Endothelial cell of umbilical vein (primary cell): ENCODE measurements at regions not wholly inside any gene's neighbourhood (a gene's known extent, or its start where the extent isn't known, plus 50 kb on each side); places are given as distances from the start of the nearest gene placed in this dataset.

Experiments
- BruUV-seq: library from RNA; stranded (reverse); fragments of 400-500 nt; replicated peaks from 2 replicates; lab custom pipeline; 2021; lab: Mats Ljungman, UMichigan
- CTCF ChIA-PET: fragments of 300-600, 350-600 bp; sonication (Branson Sonifier 250); formaldehyde crosslinking; loops from one replicate; lab custom pipeline; 2021; ENCODE audit warnings: antibody characterized with exemption, inconsistent platforms; lab: Charles Lee
- POLR2A ChIA-PET: fragments of 300-600, 350-600 bp; sonication (Branson Sonifier 250); formaldehyde crosslinking; loops from one replicate; lab custom pipeline; 2021; ENCODE audit warnings: antibody characterized with exemption, inconsistent platforms; lab: Charles Lee
- DNase-seq: peaks from one replicate; pipeline ENCODE4 v3.0.0-alpha.2; 2011; ENCODE audit warnings: low read depth, low spot score
- FAIRE-seq: peaks from 2 replicates; lab custom pipeline; 2011; peaks lifted over from hg19 to GRCh38; lab: Jason Lieb, UNC
- H2AFZ ChIP-seq: 2 replicates; pipeline ENCODE4 v1.6.0; 2012; ENCODE audit warnings: low read depth, low read length, control low read depth, inconsistent platforms
- H3K27ac ChIP-seq: 2 replicates; pipeline ENCODE4 v1.5.1; 2011; ENCODE audit warnings: low read depth, mild to moderate bottlenecking, control low read depth, low read length, moderate library complexity; ENCODE audit not compliant: insufficient read depth
- H3K27me3 ChIP-seq, 2 experiments: 2 replicates each; pipeline versions ENCODE4 v1.6.0 to v1.6.1; 2011; ENCODE audit warnings: low read length in 2 of 2, mixed read lengths in 1 of 2; ENCODE audit not compliant: control insufficient read depth in 2 of 2, insufficient read depth in 2 of 2
- H3K36me3 ChIP-seq, 2 experiments: 2 replicates in 1 of 2; 3 replicates in 1 of 2; pipeline ENCODE4 v1.5.1; 2011; ENCODE audit warnings: low read length in 2 of 2, mild to moderate bottlenecking in 1 of 2, moderate library complexity in 1 of 2; ENCODE audit not compliant: control insufficient read depth in 2 of 2, insufficient read depth in 2 of 2; ENCODE audit errors: extremely low read depth in 1 of 2
- H3K4me1 ChIP-seq: 3 replicates; pipeline ENCODE4 v1.5.1; 2011; ENCODE audit warnings: mild to moderate bottlenecking, low read length; ENCODE audit not compliant: control insufficient read depth, insufficient read depth; ENCODE audit errors: extremely low read depth
- H3K4me2 ChIP-seq: 2 replicates; pipeline ENCODE4 v1.6.1; 2011; ENCODE audit warnings: low read length, control low read depth, mixed read lengths; ENCODE audit not compliant: insufficient read depth
- H3K4me3 ChIP-seq, 3 experiments: fragments of 200-600 bp in 1 of 3; sonication (generic), shearing (Covaris generic) in 1 of 3; replicated peaks in 1 of 3; 2 replicates each; pipeline ENCODE4 v1.5.1; 2011 to 2016; ENCODE audit warnings: control low read depth in 3 of 3, low read length in 3 of 3, mild to moderate bottlenecking in 2 of 3, inconsistent platforms in 1 of 3, low read depth in 1 of 3, moderate library complexity in 1 of 3; ENCODE audit not compliant: insufficient read depth in 1 of 3
- H3K79me2 ChIP-seq: 2 replicates; pipeline ENCODE4 v1.6.0; 2012; ENCODE audit warnings: low read length, inconsistent platforms; ENCODE audit not compliant: control insufficient read depth, insufficient read depth
- H3K9ac ChIP-seq: replicated peaks from 2 replicates; pipeline ENCODE3; 2011; ENCODE audit warnings: low read length, control low read depth; ENCODE audit not compliant: insufficient read depth; ENCODE audit errors: extremely low read depth
- H3K9me1 ChIP-seq: replicated peaks from 3 replicates; pipeline ENCODE4 v1.6.0; 2011; ENCODE audit warnings: mild to moderate bottlenecking, low read length; ENCODE audit not compliant: control insufficient read depth, insufficient read depth; ENCODE audit errors: extremely low read depth
- H3K9me3 ChIP-seq: replicated peaks from 2 replicates; pipeline ENCODE4 v1.5.1; 2012; ENCODE audit warnings: low read length, inconsistent platforms; ENCODE audit not compliant: control insufficient read depth, insufficient read depth
- H4K20me1 ChIP-seq: replicated peaks from 2 replicates; pipeline ENCODE3; 2011; ENCODE audit warnings: mild to moderate bottlenecking, low read length; ENCODE audit not compliant: control insufficient read depth, insufficient read depth; ENCODE audit errors: extremely low read depth
- EZH2 ChIP-seq: IDR thresholded peaks from 2 replicates; pipeline ENCODE4 v1.6.1; 2012; ENCODE audit warnings: borderline replicate concordance, low read depth, mild to moderate bottlenecking, moderate library complexity, low read length, inconsistent platforms; ENCODE audit not compliant: severe bottlenecking
- GATA2 ChIP-seq: IDR thresholded peaks from 2 replicates; pipeline ENCODE4 v1.7.0; 2011; ENCODE audit warnings: low read depth, mild to moderate bottlenecking, moderate library complexity, mixed read lengths, low read length; ENCODE audit not compliant: insufficient read length, insufficient read depth
- JUN ChIP-seq: IDR thresholded peaks from 2 replicates; pipeline ENCODE4 v1.6.1; 2011; ENCODE audit warnings: borderline replicate concordance, low read depth; ENCODE audit not compliant: insufficient read length, insufficient read depth
- POLR2A ChIP-seq: IDR thresholded peaks from 2 replicates; pipeline ENCODE4 v1.6.1; 2012; ENCODE audit warnings: low read depth, mild to moderate bottlenecking, control low read depth, low read length
- POLR2AphosphoS5 ChIP-seq: IDR thresholded peaks from 2 replicates; pipeline ENCODE4 v1.6.1; 2012; ENCODE audit warnings: low read depth, mild to moderate bottlenecking, control low read depth, low read length, moderate library complexity; ENCODE audit not compliant: insufficient read depth
- dilution Hi-C: fragments of 300-500 bp; cut with MboI; formaldehyde crosslinking; loops from one replicate; pipeline ENCODE4 v1.15.0; 2019; ENCODE audit warnings: low sequenced_read_pairs; ENCODE audit not compliant: extremely low pct_ligation_motif_present
- intact Hi-C: fragments of 100-400 bp; cut with micrococcal nuclease; formaldehyde crosslinking; loops from one replicate; pipeline ENCODE4 v1.10.0; 2022
- TF ChIP-seq, protein P1 (sequence below): IDR thresholded peaks from 2 replicates; pipeline ENCODE4 v1.6.1; 2011; ENCODE audit not compliant: insufficient read depth, insufficient read length

DNA sequence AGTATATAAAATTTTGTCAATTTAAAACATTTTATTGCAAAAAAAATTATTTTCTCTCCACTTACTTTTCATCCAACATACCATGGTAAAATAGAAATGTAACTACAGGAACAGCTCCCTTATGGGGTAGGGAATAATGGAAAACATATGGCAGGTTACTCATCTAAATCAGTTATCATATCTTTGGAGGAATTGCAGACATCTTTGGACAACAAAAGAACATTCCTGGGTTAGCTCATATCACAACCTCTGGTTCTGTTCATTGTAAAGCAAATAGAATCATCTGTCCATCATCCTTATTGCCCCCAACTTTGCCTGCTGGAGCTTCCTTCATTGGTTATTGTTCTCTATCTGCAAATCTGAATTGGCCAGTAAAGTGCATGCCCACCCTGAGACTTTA is 387.5 kb upstream of the GRID2 start:
- H3K9me3 ChIP-seq: no peaks in the 10 kb centered on the region
- H3K4me2 ChIP-seq: no peak overlapping the region
- intact Hi-C loops (no loop called here), dilution Hi-C loops (no loop called here)
- BruUV-seq: no TSS peak
- H3K4me1 ChIP-seq: no peaks in the 10 kb centered on the region
- H3K4me3 ChIP-seq: no peak overlapping the region
- POLR2A ChIA-PET: no interaction called here
- H3K27ac ChIP-seq: no peak overlapping the region
- no peaks in the 10 kb centered on the region for H4K20me1 ChIP-seq
- DNase-seq: no peak
- no peak overlapping the region for H2AFZ ChIP-seq
- no peak for TF ChIP-seq EZH2
- TF ChIP-seq, protein P1, sequence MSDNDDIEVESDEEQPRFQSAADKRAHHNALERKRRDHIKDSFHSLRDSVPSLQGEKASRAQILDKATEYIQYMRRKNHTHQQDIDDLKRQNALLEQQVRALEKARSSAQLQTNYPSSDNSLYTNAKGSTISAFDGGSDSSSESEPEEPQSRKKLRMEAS: no peak
- no peak for TF ChIP-seq GATA2
- TF ChIP-seq POLR2A: no peak
- no peaks in the 10 kb centered on the region for H3K9me1 ChIP-seq
- FAIRE-seq: no peak
- H3K27me3 ChIP-seq: no peaks in the 10 kb centered on the region
- no peaks in the 10 kb centered on the region for H3K79me2 ChIP-seq
- no peaks in the 10 kb centered on the region for H3K36me3 ChIP-seq
- CTCF ChIA-PET: no interaction called here
- H3K9ac ChIP-seq: no peak overlapping the region

DNA sequence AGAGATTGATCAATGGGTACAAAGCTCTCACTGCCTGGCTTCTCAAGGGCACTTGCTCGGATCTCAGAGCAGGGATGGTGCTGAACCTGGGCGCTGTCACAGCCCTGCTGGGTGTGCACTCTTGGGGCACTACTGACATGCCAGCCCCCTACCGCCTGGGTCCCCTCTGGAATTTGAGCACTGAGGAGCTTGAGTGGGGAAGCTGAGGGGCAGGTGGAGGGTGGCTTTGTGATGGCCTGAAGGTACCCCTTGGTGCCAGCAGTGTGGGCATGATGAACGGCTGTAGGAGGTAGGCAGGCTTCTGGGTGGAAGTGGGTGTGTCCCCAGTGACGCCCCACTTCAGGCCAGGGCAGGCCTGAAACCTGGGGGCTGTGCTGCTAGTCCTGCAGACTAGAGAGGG is 379.1 kb upstream of the GRID2 start:
- Histone ChIP-seq H3K9me1 (no peaks in the 10 kb centered on the region), H3K27me3 (no peaks in the 10 kb centered on the region), H3K4me3 (no peak overlapping the region), H3K79me2 (no peaks in the 10 kb centered on the region), H2AFZ (no peak overlapping the region), H3K4me1 (no peaks in the 10 kb centered on the region), H4K20me1 (no peaks in the 10 kb centered on the region), H3K4me2 (no peak overlapping the region), H3K27ac (no peak overlapping the region), H3K9ac (no peak overlapping the region), H3K9me3 (no peaks in the 10 kb centered on the region), H3K36me3 (no peaks in the 10 kb centered on the region)
- CTCF ChIA-PET: no interaction called here
- FAIRE-seq (no peak), DNase-seq (no peak)
- no TSS peak for BruUV-seq
- TF ChIP-seq JUN: no peak
- no peak for TF ChIP-seq POLR2AphosphoS5
- intact Hi-C loops (no loop called here), dilution Hi-C loops (no loop called here)
- POLR2A ChIA-PET: no interaction called here
